ENCODE measurements at regions not wholly inside any gene's neighbourhood (a gene's known extent, or its start where the extent isn't known, plus 50 kb on each side); places are given as distances from the start of the nearest gene placed in this dataset.

DNA sequence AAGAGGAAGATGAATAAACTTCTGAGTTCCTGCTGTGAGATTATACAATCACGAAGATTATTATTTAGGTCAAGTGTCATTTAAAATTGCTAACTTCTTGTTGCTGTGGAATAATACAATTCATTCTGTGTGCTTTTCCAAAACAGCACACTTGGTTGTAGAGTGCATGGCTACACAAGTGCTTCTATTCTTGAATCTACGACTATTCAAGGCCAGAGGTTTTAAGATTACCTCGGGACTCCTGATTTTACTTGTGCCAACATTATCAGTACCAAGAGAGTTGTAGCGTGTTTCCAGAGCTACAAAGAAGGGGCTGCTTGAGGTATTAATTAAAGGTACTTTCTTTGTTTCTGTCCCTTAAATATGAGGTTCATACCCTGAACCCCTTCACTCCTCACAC, 234.0 kb upstream of the PCDH9 start:
- TF ChIP-seq, protein P1, sequence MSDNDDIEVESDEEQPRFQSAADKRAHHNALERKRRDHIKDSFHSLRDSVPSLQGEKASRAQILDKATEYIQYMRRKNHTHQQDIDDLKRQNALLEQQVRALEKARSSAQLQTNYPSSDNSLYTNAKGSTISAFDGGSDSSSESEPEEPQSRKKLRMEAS (IDR thresholded peaks at IDR 0.05) = no peak
- TF ChIP-seq TAF1 (IDR thresholded peaks at IDR 0.05; ENCODE audit: low read depth) (no peak), TCF12 (IDR thresholded peaks at IDR 0.05; ENCODE audit: low read depth) (no peak)
